ENCODE measurements at regions not wholly inside any gene's neighbourhood (a gene's known extent, or its start where the extent isn't known, plus 50 kb on each side); places are given as distances from the start of the nearest gene placed in this dataset.
"Not testable (repeated sequence)": the region's sequence is repeated elsewhere in the genome, so short reads cannot be mapped to it uniquely, and the experiment has no call there.

- H3K4me3 ChIP-seq (ENCODE audit: low read depth, low read length) = no peak overlapping the region
- TF ChIP-seq, protein P1, sequence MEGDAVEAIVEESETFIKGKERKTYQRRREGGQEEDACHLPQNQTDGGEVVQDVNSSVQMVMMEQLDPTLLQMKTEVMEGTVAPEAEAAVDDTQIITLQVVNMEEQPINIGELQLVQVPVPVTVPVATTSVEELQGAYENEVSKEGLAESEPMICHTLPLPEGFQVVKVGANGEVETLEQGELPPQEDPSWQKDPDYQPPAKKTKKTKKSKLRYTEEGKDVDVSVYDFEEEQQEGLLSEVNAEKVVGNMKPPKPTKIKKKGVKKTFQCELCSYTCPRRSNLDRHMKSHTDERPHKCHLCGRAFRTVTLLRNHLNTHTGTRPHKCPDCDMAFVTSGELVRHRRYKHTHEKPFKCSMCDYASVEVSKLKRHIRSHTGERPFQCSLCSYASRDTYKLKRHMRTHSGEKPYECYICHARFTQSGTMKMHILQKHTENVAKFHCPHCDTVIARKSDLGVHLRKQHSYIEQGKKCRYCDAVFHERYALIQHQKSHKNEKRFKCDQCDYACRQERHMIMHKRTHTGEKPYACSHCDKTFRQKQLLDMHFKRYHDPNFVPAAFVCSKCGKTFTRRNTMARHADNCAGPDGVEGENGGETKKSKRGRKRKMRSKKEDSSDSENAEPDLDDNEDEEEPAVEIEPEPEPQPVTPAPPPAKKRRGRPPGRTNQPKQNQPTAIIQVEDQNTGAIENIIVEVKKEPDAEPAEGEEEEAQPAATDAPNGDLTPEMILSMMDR (IDR thresholded peaks at IDR 0.05; ENCODE audit: low read depth, low read length) = no peak
- DNase-seq (ENCODE audit: low read depth, low spot score) = no peak
- in situ Hi-C loops (cut with HindIII; ENCODE audit: low sequenced_read_pairs) = no loop called here
These were observed 81.8 kb upstream of the RUBCNL start for GRCh38 chr13:46468570-46469463.

- in situ Hi-C loops (cut with HindIII; ENCODE audit: low sequenced_read_pairs); DNase-seq (ENCODE audit: low read depth, low spot score); H3K4me3 ChIP-seq (ENCODE audit: low read depth, low read length): not testable (repeated sequence)
These were observed 80.6 kb upstream of the RUBCNL start for GRCh38 chr13:46467694-46468093.

DNA sequence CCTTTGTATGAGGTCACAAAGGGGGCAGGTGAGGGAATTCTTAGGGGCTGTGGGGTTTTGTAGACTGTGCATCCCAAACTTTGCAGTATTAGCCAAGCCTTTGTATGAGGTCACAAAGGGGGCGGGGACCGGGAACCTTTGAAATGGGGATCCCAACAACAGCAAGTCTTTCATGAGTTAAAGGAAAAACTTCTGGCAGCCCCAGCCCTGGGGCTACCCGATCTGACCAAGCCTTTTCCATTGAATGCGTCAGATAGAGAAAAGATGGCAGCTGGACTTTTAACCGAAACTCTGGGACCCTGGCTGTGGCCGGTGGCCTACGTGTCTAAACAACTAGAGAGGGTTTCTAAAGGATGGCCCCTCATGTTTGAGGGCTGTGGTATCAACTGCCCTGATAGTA lies 79.0 kb upstream of the RUBCNL start:
- H3K4me3 ChIP-seq (ENCODE audit: low read depth, low read length); in situ Hi-C loops (cut with HindIII; ENCODE audit: low sequenced_read_pairs); DNase-seq (ENCODE audit: low read depth, low spot score): not testable (repeated sequence)

DNA sequence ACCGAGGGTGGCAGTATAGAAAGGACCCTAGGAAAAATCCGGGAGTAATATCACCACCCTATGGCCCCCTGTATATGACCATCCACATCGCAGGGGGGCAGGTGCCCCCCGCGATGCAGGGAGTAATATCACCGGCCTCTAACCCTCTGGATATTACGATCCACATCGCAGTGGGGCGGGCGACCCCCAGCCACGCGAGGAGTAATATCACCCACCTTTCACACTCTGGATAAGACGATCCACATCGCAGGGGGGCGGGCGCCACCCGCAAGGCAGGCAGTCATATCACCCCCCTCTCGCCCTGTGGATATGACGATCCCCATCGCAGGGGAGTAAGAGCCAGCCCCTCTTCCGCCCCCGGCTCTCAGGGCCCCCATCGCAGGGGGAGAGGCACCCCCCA lies 76.7 kb upstream of the RUBCNL start:
- TF ChIP-seq, protein P1 (IDR thresholded peaks at IDR 0.05; ENCODE audit: low read depth, low read length) = no peak
- in situ Hi-C loops (cut with HindIII; ENCODE audit: low sequenced_read_pairs) = no loop called here
- DNase-seq (ENCODE audit: low read depth, low spot score) = no peak
- H3K4me3 ChIP-seq (ENCODE audit: low read depth, low read length) = no peak overlapping the region

- H3K4me3 ChIP-seq (ENCODE audit: low read depth, low read length); DNase-seq (ENCODE audit: low read depth, low spot score); in situ Hi-C loops (cut with HindIII; ENCODE audit: low sequenced_read_pairs): not testable (repeated sequence)
These were observed 73.2 kb upstream of the RUBCNL start for GRCh38 chr13:46460223-46460622.

GRCh38 chr13:46457255-46457654 lies 70.2 kb upstream of the RUBCNL start:
- in situ Hi-C loops (cut with HindIII; ENCODE audit: low sequenced_read_pairs); H3K4me3 ChIP-seq (ENCODE audit: low read depth, low read length); DNase-seq (ENCODE audit: low read depth, low spot score): not testable (repeated sequence)

- peak; percentile 52 for DNase-seq (ENCODE audit: low read depth, low spot score)
These were observed 68.9 kb upstream of the RUBCNL start for GRCh38 chr13:46455924-46456323.

GRCh38 chr13:46451145-46451544 lies 64.1 kb upstream of the RUBCNL start:
- H3K4me3 ChIP-seq (ENCODE audit: low read depth, low read length); DNase-seq (ENCODE audit: low read depth, low spot score); in situ Hi-C loops (cut with HindIII; ENCODE audit: low sequenced_read_pairs): not testable (repeated sequence)

More at GRCh38 chr13:46455924-46456323, 68.9 kb upstream of the RUBCNL start:
- TF ChIP-seq, protein P1 (IDR thresholded peaks at IDR 0.05; ENCODE audit: low read depth, low read length) = peak; percentile 36
- in situ Hi-C loops (cut with HindIII; ENCODE audit: low sequenced_read_pairs); H3K4me3 ChIP-seq (ENCODE audit: low read depth, low read length): not testable (repeated sequence)

GRCh38 chr13:46449949-46450348 lies 62.9 kb upstream of the RUBCNL start:
- in situ Hi-C loops (cut with HindIII; ENCODE audit: low sequenced_read_pairs); DNase-seq (ENCODE audit: low read depth, low spot score); H3K4me3 ChIP-seq (ENCODE audit: low read depth, low read length): not testable (repeated sequence)

DNA sequence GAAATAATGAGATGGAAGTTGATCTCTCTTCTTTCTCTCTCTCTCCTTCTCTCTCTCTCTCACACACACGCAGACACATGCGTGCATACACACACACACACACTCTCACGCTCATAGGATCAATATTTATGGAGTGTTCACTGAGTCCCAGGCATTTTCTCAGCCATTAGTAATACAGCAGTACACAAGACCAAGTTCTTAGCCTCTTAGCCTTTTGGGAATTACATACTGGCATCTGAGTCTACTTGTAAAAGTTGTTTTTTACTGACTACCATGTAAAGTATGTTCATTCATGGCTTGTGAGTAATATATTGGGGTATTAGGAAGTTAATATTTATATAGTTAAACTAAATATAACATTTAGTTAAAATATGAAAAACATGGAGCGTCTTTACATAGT lies 61.1 kb upstream of the RUBCNL start:
- H3K4me3 ChIP-seq (ENCODE audit: low read depth, low read length); in situ Hi-C loops (cut with HindIII; ENCODE audit: low sequenced_read_pairs): not testable (repeated sequence)
- peak; percentile 1 for DNase-seq (ENCODE audit: low read depth, low spot score)

GRCh38 chr13:46437808-46438404 lies 50.9 kb upstream of the RUBCNL start:
- in situ Hi-C loops (cut with HindIII; ENCODE audit: low sequenced_read_pairs); H3K4me3 ChIP-seq (ENCODE audit: low read depth, low read length); DNase-seq (ENCODE audit: low read depth, low spot score): not testable (repeated sequence)

Measured in astrocyte of the spinal cord (primary cell).